ENCODE measurements at regions not wholly inside any gene's neighbourhood (a gene's known extent, or its start where the extent isn't known, plus 50 kb on each side); places are given as distances from the start of the nearest gene placed in this dataset.

DNA sequence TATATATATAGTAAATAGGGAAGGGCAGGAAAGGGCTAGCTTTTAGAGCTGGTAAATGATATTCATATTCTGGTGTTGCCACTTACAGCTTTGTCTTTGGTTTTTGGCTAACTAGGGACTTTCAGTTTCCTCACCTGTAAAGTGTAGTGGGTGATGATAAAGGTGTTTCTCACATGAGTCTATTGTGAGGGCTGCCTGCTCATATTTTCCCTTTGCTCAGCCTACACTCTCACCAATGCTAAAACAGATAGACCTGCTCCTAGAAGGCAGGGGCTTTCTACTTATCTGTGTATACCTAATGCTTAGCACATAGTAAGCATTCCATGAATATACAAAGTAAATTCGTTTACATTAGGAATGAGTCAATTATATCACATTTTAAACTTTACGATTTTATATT lies 137.2 kb upstream of the HS3ST1 start:
- Histone ChIP-seq H2AFZ (ENCODE audit: low read depth, low read length) (no peak overlapping the region), H3K4me2 (ENCODE audit: low read length) (no peak overlapping the region), H3K9me2 (ENCODE audit: insufficient read depth, low read length) (no peaks in the 10 kb centered on the region), H3K4me3 (ENCODE audit: low read length) (no peak overlapping the region), H3K27ac (ENCODE audit: low read length) (no peak overlapping the region), H3K9ac (ENCODE audit: low read length) (no peak overlapping the region), H3K27me3 (ENCODE audit: insufficient read depth, low read depth, low read length) (no peaks in the 10 kb centered on the region), H3K9me3 (ENCODE audit: low read length) (no peaks in the 10 kb centered on the region), H3K36me3 (ENCODE audit: insufficient read depth, low read length) (no peaks in the 10 kb centered on the region), H3K79me2 (replicated peaks; ENCODE audit: insufficient read depth, low read length) (no peaks in the 10 kb centered on the region), H3F3A (ENCODE audit: insufficient read depth, low read length, poor library complexity, severe bottlenecking) (no peaks in the 10 kb centered on the region), H4K20me1 (ENCODE audit: insufficient read depth) (no peaks in the 10 kb centered on the region)
- no peak for TF ChIP-seq SMC3 (conservative IDR thresholded peaks at IDR 0.05; ENCODE audit: poor library complexity)
- no peak for TF ChIP-seq TAF1 (IDR thresholded peaks at IDR 0.05; ENCODE audit: low read depth)
- TF ChIP-seq CTCF (IDR thresholded peaks at IDR 0.05; ENCODE audit: poor library complexity, severe bottlenecking), result no peak
- TF ChIP-seq REST (IDR thresholded peaks at IDR 0.05; ENCODE audit: borderline replicate concordance), result no peak
- no peak for TF ChIP-seq MXI1 (conservative IDR thresholded peaks at IDR 0.05; ENCODE audit: poor library complexity, severe bottlenecking)
- TF ChIP-seq POLR2AphosphoS5 (IDR thresholded peaks at IDR 0.05), result no peak
- TF ChIP-seq EP300 (conservative IDR thresholded peaks at IDR 0.05; ENCODE audit: poor library complexity, severe bottlenecking), result no peak
- no peak for TF ChIP-seq RAD21 (conservative IDR thresholded peaks at IDR 0.05)
- TF ChIP-seq EZH2 (IDR thresholded peaks at IDR 0.05; ENCODE audit: borderline replicate concordance, insufficient read depth, low read length, poor library complexity, severe bottlenecking), result no peak

- Histone ChIP-seq H3K4me3 (ENCODE audit: low read length) (no peak overlapping the region), H3K27me3 (ENCODE audit: insufficient read depth, low read depth, low read length) (no peaks in the 10 kb centered on the region), H3K36me3 (ENCODE audit: insufficient read depth, low read length) (no peaks in the 10 kb centered on the region), H3K79me2 (replicated peaks; ENCODE audit: insufficient read depth, low read length) (no peaks in the 10 kb centered on the region), H4K20me1 (ENCODE audit: insufficient read depth) (no peaks in the 10 kb centered on the region), H3F3A (ENCODE audit: insufficient read depth, low read length, poor library complexity, severe bottlenecking) (no peaks in the 10 kb centered on the region), H3K9ac (ENCODE audit: low read length) (no peak overlapping the region), H2AFZ (ENCODE audit: low read depth, low read length) (no peak overlapping the region), H3K9me3 (ENCODE audit: low read length) (no peaks in the 10 kb centered on the region), H3K4me2 (ENCODE audit: low read length) (no peak overlapping the region), H3K9me2 (ENCODE audit: insufficient read depth, low read length) (no peaks in the 10 kb centered on the region), H3K27ac (ENCODE audit: low read length) (no peak overlapping the region)
- TF ChIP-seq CTCF (IDR thresholded peaks at IDR 0.05; ENCODE audit: poor library complexity, severe bottlenecking), result no peak
- TF ChIP-seq MXI1 (conservative IDR thresholded peaks at IDR 0.05; ENCODE audit: poor library complexity, severe bottlenecking), result no peak
- TF ChIP-seq POLR2AphosphoS5 (IDR thresholded peaks at IDR 0.05), result no peak
- no peak for TF ChIP-seq EP300 (conservative IDR thresholded peaks at IDR 0.05; ENCODE audit: poor library complexity, severe bottlenecking)
- TF ChIP-seq SMC3 (conservative IDR thresholded peaks at IDR 0.05; ENCODE audit: poor library complexity), result no peak
- no peak for TF ChIP-seq EZH2 (IDR thresholded peaks at IDR 0.05; ENCODE audit: borderline replicate concordance, insufficient read depth, low read length, poor library complexity, severe bottlenecking)
- no peak for TF ChIP-seq RAD21 (conservative IDR thresholded peaks at IDR 0.05)
- no peak for TF ChIP-seq REST (IDR thresholded peaks at IDR 0.05; ENCODE audit: borderline replicate concordance)
- no peak for TF ChIP-seq TAF1 (IDR thresholded peaks at IDR 0.05; ENCODE audit: low read depth)
These were observed 136.5 kb upstream of the HS3ST1 start for GRCh38 chr4:11565213-11565612.
